SIG-M5 (cell line): ENCODE measurements at regions not wholly inside any gene's neighbourhood (a gene's known extent, or its start where the extent isn't known, plus 50 kb on each side); places are given as distances from the start of the nearest gene placed in this dataset.
"Not testable (repeated sequence)": the region's sequence is repeated elsewhere in the genome, so short reads cannot be mapped to it uniquely, and the experiment has no call there.

Source experiments
- DNase-seq: peaks from one replicate; lab custom pipeline; 2025; lab: John Stamatoyannopoulos, UW

DNA sequence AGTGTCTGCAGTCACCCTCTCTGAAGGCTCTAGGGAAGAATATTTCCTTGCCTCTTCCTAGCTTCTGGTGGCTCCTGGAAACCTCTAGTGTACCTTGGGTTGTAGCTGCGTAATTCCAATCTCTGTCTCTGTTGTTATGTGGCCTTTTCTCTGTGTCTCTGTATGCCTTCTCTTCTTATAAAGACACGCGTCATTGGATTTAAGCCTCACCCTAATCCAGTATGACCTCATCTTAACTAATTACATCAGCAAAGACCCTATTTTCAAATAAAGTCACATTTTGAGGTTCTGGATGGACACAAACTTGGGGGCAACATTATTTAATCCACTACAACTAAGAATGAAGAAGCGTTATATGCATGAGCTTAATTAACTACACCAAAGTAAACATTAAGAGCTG is 111.4 kb upstream of the ZNF184 start:
- DNase-seq, result no peak

DNA sequence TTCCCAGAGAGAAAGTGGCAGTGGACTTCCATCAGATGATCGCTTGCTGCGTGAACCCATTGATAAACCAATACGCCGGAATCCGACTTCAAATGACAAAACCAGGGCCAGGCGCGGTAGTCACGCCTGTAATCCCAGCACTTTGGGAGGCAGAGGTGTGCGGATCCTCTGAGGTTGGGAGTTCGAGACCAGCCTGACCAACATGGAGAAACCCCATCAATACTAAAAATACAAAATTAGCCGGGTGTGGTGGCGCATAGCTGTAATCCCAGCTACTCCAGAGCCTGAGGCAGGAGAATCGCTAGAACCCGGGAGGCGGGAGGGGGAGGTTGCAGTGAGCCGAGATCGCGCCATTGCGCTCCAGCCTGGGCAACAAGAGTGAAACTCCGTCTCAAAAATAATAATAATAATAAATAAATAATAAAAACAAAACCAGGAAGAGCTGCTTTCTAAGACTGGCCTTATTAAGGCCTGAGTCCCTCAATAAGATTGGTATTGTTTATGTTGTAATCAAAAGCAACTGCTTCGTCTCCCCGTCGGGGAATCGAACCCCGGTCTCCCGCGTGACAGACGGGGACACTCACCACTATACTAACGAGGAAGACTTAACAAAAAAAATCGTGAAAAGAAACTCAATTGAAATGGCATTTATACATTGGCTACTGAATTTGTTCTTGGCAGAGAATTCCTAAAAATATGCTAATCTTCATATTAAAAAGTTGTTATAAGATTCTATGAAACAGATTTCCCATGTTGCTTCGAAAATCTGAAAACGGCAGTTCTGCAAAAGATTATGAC is 110.2 kb upstream of the ZNF184 start:
- no peak for DNase-seq

- no peak for DNase-seq
These were observed 107.1 kb upstream of the ZNF184 start for GRCh38 chr6:27579973-27580372.

DNA sequence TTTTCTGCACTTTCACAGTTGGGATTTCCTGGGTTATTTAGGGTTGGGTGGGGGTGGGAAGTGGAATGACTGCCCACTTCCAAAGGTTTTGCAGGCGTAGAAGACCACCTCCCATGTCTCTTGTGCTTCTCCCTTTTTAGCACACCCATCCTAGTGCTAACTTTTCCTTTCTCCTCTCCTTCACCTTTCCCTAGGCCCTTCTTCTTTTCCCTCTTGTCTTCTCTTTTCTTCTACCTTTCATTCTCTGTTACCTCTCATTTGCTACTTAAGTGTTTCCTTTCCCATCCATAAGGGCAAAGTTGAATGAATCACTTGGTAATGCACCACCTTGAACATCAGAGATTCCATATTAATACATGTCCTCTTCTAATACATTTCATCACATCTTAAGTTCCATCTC is 105.0 kb upstream of the ZNF184 start:
- no peak for DNase-seq

GRCh38 chr6:27575594-27576361 is 102.9 kb upstream of the ZNF184 start:
- no peak for DNase-seq

DNA sequence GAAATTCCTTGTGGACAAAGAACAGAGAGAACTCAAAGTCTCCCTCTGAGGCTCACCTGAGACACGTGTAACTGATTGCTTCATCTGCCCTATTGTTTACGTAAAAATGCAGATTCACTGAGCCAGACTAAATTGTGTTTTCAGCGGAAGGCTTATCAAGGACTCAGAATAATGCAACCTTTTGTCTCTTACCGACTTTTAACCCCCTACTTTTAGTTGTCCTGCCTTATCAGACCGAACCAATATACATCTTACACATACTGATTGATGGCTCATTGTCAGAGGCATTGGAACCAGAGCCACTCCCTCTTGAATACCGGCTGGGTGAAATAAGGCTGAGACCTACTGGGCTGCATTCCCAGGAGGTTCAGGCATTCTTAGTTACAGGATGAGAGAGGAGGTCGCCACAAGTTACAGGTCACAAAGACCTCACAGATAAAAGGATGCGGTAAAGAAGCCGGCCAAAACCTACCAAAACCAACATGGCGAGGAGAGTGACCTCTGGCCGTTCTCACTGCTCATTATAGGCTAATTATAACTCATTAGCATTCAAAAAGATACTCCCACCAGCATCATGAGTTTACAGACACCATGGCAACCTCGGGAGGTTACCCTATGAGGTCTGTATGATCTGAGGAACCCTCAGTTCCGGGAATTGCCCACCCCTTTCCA is 95.5 kb upstream of the ZNF184 start:
- DNase-seq, result no peak

GRCh38 chr6:27565839-27566779 is 93.2 kb upstream of the ZNF184 start:
- no peak for DNase-seq

- no peak for DNase-seq
These were observed 89.1 kb upstream of the ZNF184 start for GRCh38 chr6:27562027-27562410.

GRCh38 chr6:27558028-27558724 is 85.3 kb upstream of the ZNF184 start:
- no peak for DNase-seq

- no peak for DNase-seq
These were observed 83.5 kb upstream of the ZNF184 start for GRCh38 chr6:27556406-27556805.

GRCh38 chr6:27553123-27553904 is 80.4 kb upstream of the ZNF184 start:
- DNase-seq, result peak; percentile 39

DNA sequence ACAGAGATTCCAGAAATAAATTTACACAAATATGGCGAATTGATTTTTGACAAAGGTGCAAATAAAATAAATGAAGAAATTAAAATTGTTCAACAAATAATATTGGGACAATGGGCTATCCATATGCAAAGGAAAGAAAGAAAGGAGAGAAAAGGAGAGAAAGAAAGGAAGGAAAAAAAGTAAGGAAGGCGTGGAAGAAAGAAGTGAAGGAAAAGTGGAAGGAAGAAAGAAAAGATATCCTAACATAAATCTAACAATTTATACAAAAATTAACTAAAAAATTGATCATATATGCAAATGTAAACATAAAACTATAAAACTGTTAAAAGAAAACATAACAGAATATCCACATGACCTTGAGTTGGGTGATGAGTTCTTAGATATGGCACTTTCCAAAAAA is 78.7 kb upstream of the ZNF184 start:
- no peak for DNase-seq

DNA sequence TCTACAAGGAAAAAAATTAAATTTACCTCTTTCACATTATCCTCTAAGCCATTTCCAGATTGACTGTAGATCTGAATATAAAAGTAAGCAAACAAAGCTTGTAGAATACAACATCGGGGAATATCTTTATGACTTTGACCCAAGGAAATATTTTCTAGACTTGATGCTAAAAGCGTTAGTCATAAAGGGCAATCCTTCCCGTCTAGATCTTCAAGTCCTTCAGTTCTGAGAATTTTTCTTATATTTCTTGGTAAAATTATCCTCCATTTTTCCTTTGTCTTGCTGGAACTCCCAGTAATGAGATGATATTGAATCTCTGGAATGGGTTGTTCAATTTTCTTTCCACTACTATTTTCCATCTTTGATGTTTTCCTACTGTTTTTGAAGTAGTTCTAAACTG is 77.8 kb upstream of the ZNF184 start:
- DNase-seq, result no peak

- DNase-seq, result not testable (repeated sequence)
These were observed 76.3 kb upstream of the ZNF184 start for GRCh38 chr6:27549241-27549598.

GRCh38 chr6:27547157-27548075 is 74.5 kb upstream of the ZNF184 start:
- DNase-seq, result no peak

DNA sequence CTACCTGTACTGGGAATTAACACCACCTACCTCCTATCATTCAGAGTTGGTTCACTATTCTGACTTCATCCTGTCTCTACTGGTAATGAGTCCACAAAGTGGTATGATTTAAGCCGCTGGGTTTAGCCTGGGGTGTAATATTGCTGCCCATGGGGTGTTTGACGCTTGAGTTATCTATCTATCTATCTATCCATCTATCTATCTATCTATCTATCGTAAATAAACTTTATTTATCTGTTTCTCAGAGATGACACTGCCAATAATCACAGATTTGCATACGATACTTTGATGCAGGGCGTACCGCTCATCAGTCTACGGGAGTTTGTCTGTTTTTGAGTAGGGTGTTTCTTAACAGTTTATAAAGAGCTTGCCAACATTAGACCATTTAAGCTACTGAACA is 73.6 kb upstream of the ZNF184 start:
- DNase-seq, result no peak

GRCh38 chr6:27545271-27546046 is 72.6 kb upstream of the ZNF184 start:
- no peak for DNase-seq

GRCh38 chr6:27544612-27545260 is 71.8 kb upstream of the ZNF184 start:
- no peak for DNase-seq
